ENCODE measurements at regions not wholly inside any gene's neighbourhood (a gene's known extent, or its start where the extent isn't known, plus 50 kb on each side); places are given as distances from the start of the nearest gene placed in this dataset.

- ATAC-seq, result no peak
- H3K4me3 ChIP-seq, result no peak overlapping the region
- intact Hi-C loops (cut with micrococcal nuclease), result no loop called here
- in situ Hi-C loops (cut with MboI), result no loop called here
- no peaks in the 10 kb centered on the region for H3K9me3 ChIP-seq (replicated peaks; ENCODE audit: control insufficient read depth, insufficient read depth, low read depth, low read length)
- no peaks in the 10 kb centered on the region for H3K36me3 ChIP-seq (ENCODE audit: control insufficient read depth, insufficient read depth, low read length)
- no peaks in the 10 kb centered on the region for H3K4me1 ChIP-seq (replicated peaks in 1 of 2; ENCODE audit: control insufficient read depth in 2 of 2, insufficient read depth in 2 of 2, low read length in 2 of 2)
- DNase-seq (ENCODE audit: extremely low read depth in 1 of 4, low spot score in 3 of 4), result no peak
- no TSS peak for BruUV-seq (replicated peaks)
- no peak overlapping the region for H2AFZ ChIP-seq (ENCODE audit: low read depth, low read length)
- H4K20me1 ChIP-seq (replicated peaks; ENCODE audit: control insufficient read depth, insufficient read depth, low read length), result no peaks in the 10 kb centered on the region
- H3K9me1 ChIP-seq (ENCODE audit: control insufficient read depth, insufficient read depth, low read length), result no peaks in the 10 kb centered on the region
- H3K27me3 ChIP-seq (ENCODE audit: control insufficient read depth in 2 of 2, insufficient read depth in 2 of 2, low read length in 2 of 2), result no peaks in the 10 kb centered on the region
- no peak overlapping the region for H3K4me2 ChIP-seq (ENCODE audit: insufficient read depth, low read length)
- WGBS (ENCODE audit: insufficient coverage, low coverage, missing lambda C conversion rate), result 3% methylated on average over 2 of the region's 2 CpGs
- no peak overlapping the region for H3K27ac ChIP-seq (ENCODE audit: extremely low read depth, low read depth, low read length)
- H3K9ac ChIP-seq (ENCODE audit: insufficient read depth in 1 of 2, low read depth in 2 of 2, low read length in 2 of 2), result no peak overlapping the region
- CTCF ChIA-PET (ENCODE audit: low intra/inter-chr PET ratio), result no interaction called here
- H3K79me2 ChIP-seq (ENCODE audit: control insufficient read depth, insufficient read depth, low read length), result no peaks in the 10 kb centered on the region
- FAIRE-seq, result no peak
- POLR2A ChIA-PET, result no interaction called here
- TF ChIP-seq ZSCAN32 (CRISPR knock-in tag; IDR thresholded peaks at IDR 0.05) (no peak), SNRNP70 (optimal IDR thresholded peaks at IDR 0.05; ENCODE audit: low read depth, low read length) (no peak), SIX5 (IDR thresholded peaks at IDR 0.05; ENCODE audit: borderline replicate concordance in 1 of 2, insufficient read depth in 1 of 2, low read depth in 1 of 2, low read length in 2 of 2) (no peak), RBM25 (IDR thresholded peaks at IDR 0.05; ENCODE audit: low read depth, low read length, severe bottlenecking) (no peak), SFPQ (IDR thresholded peaks at IDR 0.05; ENCODE audit: low read depth, low read length) (no peak), CBX2 (IDR thresholded peaks at IDR 0.05; ENCODE audit: insufficient read depth, low read length, poor library complexity, severe bottlenecking) (no peak), PRMT5 (CRISPR knock-in tag; IDR thresholded peaks at IDR 0.05) (no peak), MYNN (IDR thresholded peaks at IDR 0.05) (no peak), MYNN (CRISPR knock-in tag; IDR thresholded peaks at IDR 0.05) (no peak), NR0B1 (IDR thresholded peaks at IDR 0.05; ENCODE audit: partially characterized antibody) (no peak), CAMTA2 (CRISPR knock-in tag; conservative IDR thresholded peaks at IDR 0.05) (no peak), POLR2AphosphoS2 (IDR thresholded peaks at IDR 0.05; ENCODE audit: low read length) (no peak), NFE2 (IDR thresholded peaks at IDR 0.05; ENCODE audit: low read depth) (no peak), TCF15 (CRISPR knock-in tag; IDR thresholded peaks at IDR 0.05) (no peak)
Measured at GRCh38 chr4:124955476-124955875, 242.9 kb upstream of the ANKRD50 start.
